PFSK-1 (cell line): ENCODE measurements at regions not wholly inside any gene's neighbourhood (a gene's known extent, or its start where the extent isn't known, plus 50 kb on each side); places are given as distances from the start of the nearest gene placed in this dataset.

Experiments
- FOXP2 ChIP-seq: optimal IDR thresholded peaks from 2 replicates; pipeline ENCODE3; 2011; ENCODE audit warnings: borderline replicate concordance, control low read depth, inconsistent platforms; ENCODE audit not compliant: insufficient read depth; ENCODE audit errors: extremely low read length, extremely low read depth
- POLR2AphosphoS5 ChIP-seq: IDR thresholded peaks from 2 replicates; pipeline ENCODE4 v1.6.1; 2012; ENCODE audit warnings: low read depth, mild to moderate bottlenecking, control low read depth, low read length, moderate library complexity
- SIN3A ChIP-seq: IDR thresholded peaks from 2 replicates; pipeline ENCODE4 v1.6.1; 2012; ENCODE audit warnings: mild to moderate bottlenecking, low read length, moderate library complexity, borderline replicate concordance; ENCODE audit not compliant: insufficient read depth
- TAF1 ChIP-seq: IDR thresholded peaks from 2 replicates; pipeline ENCODE4 v1.6.1; 2012; ENCODE audit warnings: low read length, control low read depth, borderline replicate concordance; ENCODE audit not compliant: insufficient read depth
- TF ChIP-seq, protein P1 (sequence below), 2 experiments: IDR thresholded peaks; 2 replicates each; pipeline versions ENCODE4 v1.6.1 to v1.8.0; 2011 to 2012; ENCODE audit warnings: low read depth in 2 of 2, low read length in 2 of 2, control low read depth in 1 of 2, inconsistent platforms in 1 of 2, mild to moderate bottlenecking in 1 of 2, moderate library complexity in 1 of 2; ENCODE audit not compliant: insufficient read depth in 1 of 2

DNA sequence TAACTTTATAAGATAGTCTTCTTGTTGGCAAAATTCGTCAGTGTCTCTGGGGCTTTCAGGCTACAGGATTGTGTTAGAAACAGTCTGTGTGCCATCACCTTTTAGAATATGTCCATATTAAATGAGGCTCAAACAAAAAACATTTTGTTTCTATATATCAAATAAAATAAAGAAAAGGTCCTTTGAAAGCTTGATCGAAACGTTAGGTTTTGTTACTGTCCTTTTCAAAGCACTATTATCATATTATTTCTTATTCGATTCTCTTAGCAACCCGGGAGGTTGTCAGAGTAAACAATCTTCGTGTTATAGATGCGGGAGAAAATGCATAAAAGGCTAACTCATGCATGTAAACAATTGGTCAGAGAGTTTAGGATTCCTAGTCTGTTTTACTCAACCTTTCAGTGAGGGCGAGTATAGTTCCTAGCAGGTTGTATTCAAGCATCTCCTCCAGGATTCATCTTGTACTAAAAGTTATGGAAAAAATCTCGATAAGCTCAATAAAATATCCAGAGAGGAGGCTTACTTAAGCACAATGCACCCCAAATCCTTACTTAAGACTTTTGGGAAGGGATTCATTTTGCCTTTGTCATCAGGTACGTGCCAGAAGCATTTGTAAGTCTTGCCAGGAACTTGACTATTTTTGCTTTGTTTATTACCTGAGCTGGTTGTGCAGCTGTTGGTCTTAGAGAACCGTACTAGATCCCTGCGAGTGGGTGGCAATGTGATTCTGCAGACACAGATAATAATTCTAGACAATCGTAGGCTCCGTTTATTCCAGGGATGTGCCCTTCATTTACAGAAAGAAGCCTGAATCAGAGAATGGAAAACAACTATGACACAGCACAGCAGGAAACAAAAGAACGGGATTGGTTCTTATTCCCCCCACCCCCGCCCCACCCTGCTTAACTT is 159.6 kb upstream of the ZNF217 start:
- TF ChIP-seq TAF1 (no peak), SIN3A (no peak), POLR2AphosphoS5 (no peak), FOXP2 (no peak)
- TF ChIP-seq, protein P1, sequence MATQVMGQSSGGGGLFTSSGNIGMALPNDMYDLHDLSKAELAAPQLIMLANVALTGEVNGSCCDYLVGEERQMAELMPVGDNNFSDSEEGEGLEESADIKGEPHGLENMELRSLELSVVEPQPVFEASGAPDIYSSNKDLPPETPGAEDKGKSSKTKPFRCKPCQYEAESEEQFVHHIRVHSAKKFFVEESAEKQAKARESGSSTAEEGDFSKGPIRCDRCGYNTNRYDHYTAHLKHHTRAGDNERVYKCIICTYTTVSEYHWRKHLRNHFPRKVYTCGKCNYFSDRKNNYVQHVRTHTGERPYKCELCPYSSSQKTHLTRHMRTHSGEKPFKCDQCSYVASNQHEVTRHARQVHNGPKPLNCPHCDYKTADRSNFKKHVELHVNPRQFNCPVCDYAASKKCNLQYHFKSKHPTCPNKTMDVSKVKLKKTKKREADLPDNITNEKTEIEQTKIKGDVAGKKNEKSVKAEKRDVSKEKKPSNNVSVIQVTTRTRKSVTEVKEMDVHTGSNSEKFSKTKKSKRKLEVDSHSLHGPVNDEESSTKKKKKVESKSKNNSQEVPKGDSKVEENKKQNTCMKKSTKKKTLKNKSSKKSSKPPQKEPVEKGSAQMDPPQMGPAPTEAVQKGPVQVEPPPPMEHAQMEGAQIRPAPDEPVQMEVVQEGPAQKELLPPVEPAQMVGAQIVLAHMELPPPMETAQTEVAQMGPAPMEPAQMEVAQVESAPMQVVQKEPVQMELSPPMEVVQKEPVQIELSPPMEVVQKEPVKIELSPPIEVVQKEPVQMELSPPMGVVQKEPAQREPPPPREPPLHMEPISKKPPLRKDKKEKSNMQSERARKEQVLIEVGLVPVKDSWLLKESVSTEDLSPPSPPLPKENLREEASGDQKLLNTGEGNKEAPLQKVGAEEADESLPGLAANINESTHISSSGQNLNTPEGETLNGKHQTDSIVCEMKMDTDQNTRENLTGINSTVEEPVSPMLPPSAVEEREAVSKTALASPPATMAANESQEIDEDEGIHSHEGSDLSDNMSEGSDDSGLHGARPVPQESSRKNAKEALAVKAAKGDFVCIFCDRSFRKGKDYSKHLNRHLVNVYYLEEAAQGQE (IDR thresholded peaks at IDR 0.05; ENCODE audit: insufficient read depth in 1 of 2, low read depth in 2 of 2, low read length in 2 of 2), result no peak

DNA sequence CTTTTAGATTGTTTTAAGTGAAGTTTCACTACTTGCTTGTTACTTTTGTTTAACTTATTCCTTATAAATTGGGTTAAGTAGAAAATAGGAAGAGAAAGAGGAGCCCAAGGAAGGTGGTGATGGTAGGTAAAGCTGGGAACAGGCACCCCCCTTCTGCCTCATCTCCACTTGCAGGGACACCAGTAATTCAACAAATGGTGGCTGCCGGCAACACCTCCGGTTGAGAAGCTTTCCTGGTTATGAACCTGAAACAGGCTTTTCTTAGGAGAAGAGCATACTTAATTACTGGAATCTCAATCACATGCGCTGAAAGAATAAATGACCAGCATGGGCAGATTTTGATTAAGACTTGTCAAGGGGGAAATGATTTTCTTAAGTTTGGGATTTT is 158.9 kb upstream of the ZNF217 start:
- TF ChIP-seq POLR2AphosphoS5, result no peak

DNA sequence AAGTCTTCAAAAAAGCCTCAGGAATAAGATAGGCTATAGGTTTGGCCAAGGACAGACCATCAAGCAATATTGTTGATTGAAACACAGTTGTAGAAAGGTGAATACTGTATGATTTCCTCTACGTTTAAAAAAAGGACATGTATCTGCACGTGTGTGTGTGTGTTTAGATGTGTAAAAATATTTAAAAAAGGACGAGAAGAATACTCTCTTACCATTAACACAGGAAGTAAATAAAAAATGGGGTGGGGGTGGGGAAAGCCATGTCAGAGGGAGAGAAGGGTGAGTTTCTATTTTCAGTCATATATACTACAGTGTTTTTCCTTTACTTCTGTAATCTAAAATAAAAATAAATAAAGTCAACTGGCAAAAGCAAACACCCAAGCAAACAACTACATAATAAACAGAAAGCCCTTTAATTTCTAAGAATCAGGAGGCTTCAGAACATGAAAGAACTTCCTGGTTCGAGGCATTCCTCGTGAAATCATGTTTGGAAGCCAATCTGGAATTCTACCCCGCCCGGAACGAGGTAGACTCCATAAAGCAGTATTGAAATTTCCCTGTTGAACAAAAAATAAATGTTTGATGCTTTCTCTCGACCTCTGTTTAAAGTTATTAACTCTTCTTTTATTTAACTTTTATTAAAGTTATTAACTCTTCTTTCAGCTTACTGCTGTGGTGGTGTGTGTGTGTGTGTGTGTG is 158.1 kb upstream of the ZNF217 start:
- TF ChIP-seq TAF1 (no peak), SIN3A (no peak), FOXP2 (no peak), POLR2AphosphoS5 (no peak)
- TF ChIP-seq, protein P1 (IDR thresholded peaks at IDR 0.05; ENCODE audit: insufficient read depth in 1 of 2, low read depth in 2 of 2, low read length in 2 of 2), result no peak

DNA sequence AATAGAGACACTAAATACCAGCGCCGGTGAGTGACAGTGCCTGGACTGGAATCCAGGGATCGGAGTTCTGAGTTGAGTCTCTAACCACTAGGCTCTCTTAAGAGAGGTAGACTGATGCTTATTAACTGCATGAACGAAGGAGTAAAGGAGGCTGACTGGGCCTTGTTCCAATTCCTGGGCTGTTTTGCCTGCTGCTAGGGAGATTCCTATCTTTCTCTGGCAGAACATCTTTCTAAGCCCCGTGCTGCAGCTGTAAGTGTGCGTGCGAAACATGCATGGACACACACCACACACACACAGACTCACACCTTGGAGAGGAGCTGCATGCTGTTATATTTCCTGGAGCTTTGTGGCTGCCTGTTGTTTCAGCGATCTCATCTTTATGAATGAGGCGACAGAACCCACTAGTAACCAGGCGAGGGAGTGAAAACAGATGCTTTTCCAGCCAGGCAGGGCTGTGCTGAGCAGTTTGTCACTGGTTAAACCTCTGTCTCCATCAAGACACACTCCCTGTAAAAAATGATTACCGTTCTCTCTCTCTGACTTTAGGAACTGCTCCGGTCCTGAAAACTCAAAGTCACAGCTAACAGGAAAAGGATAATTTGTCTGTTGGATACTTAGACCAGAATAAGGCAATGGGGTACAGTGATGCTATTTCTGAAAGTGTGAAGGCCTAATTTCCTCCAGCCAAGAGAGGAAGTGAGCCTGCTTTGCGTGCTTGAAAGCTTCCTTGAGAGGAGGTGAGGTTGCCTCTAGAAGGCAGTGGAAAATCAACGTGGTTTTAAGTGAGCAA is 157.4 kb upstream of the ZNF217 start:
- TF ChIP-seq SIN3A (peak; percentile 83; the same call in 1 of the 2 replicates), FOXP2 (peak; percentile 89), POLR2AphosphoS5 (peak; percentile 67), TAF1 (0 out of 2 replicates have a peak, but pooled peaks have one; percentile 60)
- TF ChIP-seq, protein P1 (IDR thresholded peaks at IDR 0.05; ENCODE audit: insufficient read depth in 1 of 2, low read depth in 2 of 2, low read length in 2 of 2), result no peak; a peak in 1 of 4 replicates

DNA sequence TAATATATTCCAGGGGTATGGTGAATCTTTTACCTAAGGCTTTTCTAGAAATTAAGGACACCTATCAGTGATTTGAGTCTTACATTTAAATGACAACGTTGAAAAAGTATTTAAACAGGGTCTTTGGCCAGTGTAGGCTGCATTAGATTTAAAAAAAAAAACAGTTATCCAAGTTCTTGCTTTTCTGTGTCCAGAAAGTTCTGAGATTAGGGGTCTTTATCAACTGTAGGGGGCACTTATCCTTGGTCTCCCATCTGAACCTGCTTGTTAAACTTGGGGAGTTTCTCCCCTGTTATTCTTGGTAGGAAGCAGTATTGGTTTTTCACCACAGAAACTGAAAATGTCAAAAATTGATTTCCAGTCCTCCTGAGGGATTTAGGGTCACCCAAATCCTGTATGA is 155.9 kb upstream of the ZNF217 start:
- TF ChIP-seq SIN3A, result no peak
- TF ChIP-seq TAF1, result no peak
- TF ChIP-seq POLR2AphosphoS5, result no peak
- TF ChIP-seq, protein P1 (IDR thresholded peaks at IDR 0.05; ENCODE audit: insufficient read depth in 1 of 2, low read depth in 2 of 2, low read length in 2 of 2), result no peak
- no peak for TF ChIP-seq FOXP2
